ENCODE measurements at regions not wholly inside any gene's neighbourhood (a gene's known extent, or its start where the extent isn't known, plus 50 kb on each side); places are given as distances from the start of the nearest gene placed in this dataset.

DNA sequence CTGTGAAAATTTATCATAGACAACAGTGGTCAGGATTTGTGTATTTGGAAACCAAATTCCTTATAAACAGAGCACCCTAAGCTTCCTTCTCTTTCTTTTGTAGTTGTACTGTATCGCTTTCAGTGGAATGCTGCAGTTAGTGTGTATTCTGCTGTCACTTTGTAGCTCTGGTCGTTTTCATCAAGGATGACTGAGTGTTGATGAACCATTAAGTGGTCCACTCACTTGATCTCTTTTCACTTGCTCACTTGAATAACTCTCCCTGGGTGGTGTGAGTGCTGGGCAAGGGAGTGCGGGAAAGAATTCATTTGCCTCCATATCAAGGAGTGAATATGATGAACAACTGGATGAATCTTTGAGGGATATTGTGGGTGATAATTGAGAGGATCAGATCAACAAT, 1225.7 kb upstream of the WWC1 start:
- Histone ChIP-seq H3F3A (ENCODE audit: insufficient read depth) (no peaks in the 10 kb centered on the region), H3K9me3 (ENCODE audit: insufficient read depth, low read length) (no peaks in the 10 kb centered on the region), H3K27ac (ENCODE audit: low read depth, low read length) (no peak overlapping the region), H3K36me3 (ENCODE audit: low read length) (no peaks in the 10 kb centered on the region), H3K4me2 (ENCODE audit: low read depth, low read length, poor library complexity, severe bottlenecking) (no peak overlapping the region), H4K20me1 (ENCODE audit: low read depth, low read length) (no peaks in the 10 kb centered on the region), H3K27me3 (ENCODE audit: low read length) (no peaks in the 10 kb centered on the region), H2AFZ (ENCODE audit: low read depth, low read length, severe bottlenecking) (no peak overlapping the region), H3K9ac (ENCODE audit: low read length) (no peak overlapping the region), H3K9me2 (replicated peaks; ENCODE audit: insufficient read depth, low read length) (no peaks in the 10 kb centered on the region), H3K4me3 (ENCODE audit: insufficient read depth, low read length, poor library complexity, severe bottlenecking) (no peak overlapping the region), H3K79me2 (ENCODE audit: insufficient read depth, low read length) (no peaks in the 10 kb centered on the region)
- TF ChIP-seq EZH2phosphoT487 (conservative IDR thresholded peaks at IDR 0.05; ENCODE audit: low read length) (no peak), CTCF (IDR thresholded peaks at IDR 0.05; ENCODE audit: insufficient read depth, low read length, poor library complexity, severe bottlenecking) (no peak)

DNA sequence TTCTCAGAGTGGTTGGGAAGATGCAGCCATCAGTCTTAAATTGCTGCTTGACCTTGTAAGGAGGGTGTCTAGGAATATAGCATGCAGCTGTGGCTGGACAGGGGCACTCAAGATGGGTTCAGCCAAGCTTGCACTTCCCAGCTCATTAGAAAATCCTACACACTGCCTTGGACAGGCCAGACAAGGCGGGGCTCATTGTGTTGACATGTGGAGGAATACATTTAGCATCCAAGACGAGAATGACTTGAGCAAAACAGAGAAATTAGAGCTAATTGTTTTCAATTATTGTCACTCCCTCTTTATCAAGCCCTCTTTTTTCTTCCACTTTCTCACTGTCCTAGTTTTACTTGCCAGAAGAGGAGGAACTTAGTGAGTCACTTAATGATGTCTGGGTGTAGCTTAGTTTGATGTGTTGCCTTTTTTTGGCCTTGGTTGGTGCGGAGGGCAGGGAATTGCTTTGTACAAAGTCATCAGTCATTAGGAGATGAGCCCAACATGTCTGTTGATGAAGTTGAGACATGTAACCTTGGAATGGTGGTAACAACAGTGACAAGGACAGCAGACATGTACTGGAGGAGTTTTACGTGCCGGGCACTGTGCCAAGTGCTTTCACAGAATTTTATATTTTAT, 1219.3 kb upstream of the WWC1 start:
- Histone ChIP-seq H3F3A (ENCODE audit: insufficient read depth) (no peaks in the 10 kb centered on the region), H3K79me2 (ENCODE audit: insufficient read depth, low read length) (no peaks in the 10 kb centered on the region), H3K27ac (ENCODE audit: low read depth, low read length) (no peak overlapping the region)

DNA sequence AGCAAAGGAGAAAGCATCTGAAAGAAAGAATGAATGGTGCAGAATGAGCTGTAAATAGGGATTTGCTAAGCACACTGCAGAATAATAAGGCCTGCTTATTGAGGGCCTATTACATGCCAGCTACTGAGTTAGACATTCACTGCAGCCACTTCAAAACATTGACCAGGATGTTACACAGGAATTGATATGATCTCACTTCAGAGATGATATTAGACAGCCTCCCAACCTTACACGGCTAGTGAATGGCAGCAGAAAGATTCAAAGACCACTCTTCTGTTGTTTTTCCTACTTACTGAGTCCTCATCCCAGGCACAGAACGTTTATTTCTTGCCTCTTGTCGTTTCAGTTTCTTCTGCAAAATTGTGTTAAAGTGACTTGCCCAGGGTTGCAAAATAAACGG, 1209.9 kb upstream of the WWC1 start:
- TF ChIP-seq EZH2phosphoT487 (conservative IDR thresholded peaks at IDR 0.05; ENCODE audit: low read length) (no peak), CTCF (IDR thresholded peaks at IDR 0.05; ENCODE audit: insufficient read depth, low read length, poor library complexity, severe bottlenecking) (no peak)
- Histone ChIP-seq H3K36me3 (ENCODE audit: low read length) (no peaks in the 10 kb centered on the region), H3K9me3 (ENCODE audit: insufficient read depth, low read length) (no peaks in the 10 kb centered on the region), H2AFZ (ENCODE audit: low read depth, low read length, severe bottlenecking) (no peak overlapping the region), H3K9me2 (replicated peaks; ENCODE audit: insufficient read depth, low read length) (no peaks in the 10 kb centered on the region), H3K9ac (ENCODE audit: low read length) (no peak overlapping the region), H3K27ac (ENCODE audit: low read depth, low read length) (no peak overlapping the region), H4K20me1 (ENCODE audit: low read depth, low read length) (no peaks in the 10 kb centered on the region), H3F3A (ENCODE audit: insufficient read depth) (no peaks in the 10 kb centered on the region), H3K4me3 (ENCODE audit: insufficient read depth, low read length, poor library complexity, severe bottlenecking) (no peak overlapping the region), H3K27me3 (ENCODE audit: low read length) (no peaks in the 10 kb centered on the region), H3K4me2 (ENCODE audit: low read depth, low read length, poor library complexity, severe bottlenecking) (no peak overlapping the region), H3K79me2 (ENCODE audit: insufficient read depth, low read length) (no peaks in the 10 kb centered on the region)

More for the DNA sequence above, 1219.3 kb upstream of the WWC1 start:
- Histone ChIP-seq H3K9me2 (replicated peaks; ENCODE audit: insufficient read depth, low read length) (no peaks in the 10 kb centered on the region), H3K4me2 (ENCODE audit: low read depth, low read length, poor library complexity, severe bottlenecking) (no peak overlapping the region), H4K20me1 (ENCODE audit: low read depth, low read length) (no peaks in the 10 kb centered on the region), H3K9me3 (ENCODE audit: insufficient read depth, low read length) (no peaks in the 10 kb centered on the region), H3K27me3 (ENCODE audit: low read length) (no peaks in the 10 kb centered on the region), H3K36me3 (ENCODE audit: low read length) (no peaks in the 10 kb centered on the region), H3K9ac (ENCODE audit: low read length) (no peak overlapping the region), H3K4me3 (ENCODE audit: insufficient read depth, low read length, poor library complexity, severe bottlenecking) (no peak overlapping the region), H2AFZ (ENCODE audit: low read depth, low read length, severe bottlenecking) (no peak overlapping the region)
- TF ChIP-seq CTCF (IDR thresholded peaks at IDR 0.05; ENCODE audit: insufficient read depth, low read length, poor library complexity, severe bottlenecking) (no peak), EZH2phosphoT487 (conservative IDR thresholded peaks at IDR 0.05; ENCODE audit: low read length) (no peak)

Data from SU-DHL-6 (cell line).